B cell (primary cell): ENCODE measurements at regions not wholly inside any gene's neighbourhood (a gene's known extent, or its start where the extent isn't known, plus 50 kb on each side); places are given as distances from the start of the nearest gene placed in this dataset.

Source experiments
- CTCF ChIP-seq: fragments of 200-600 bp; IDR thresholded peaks from one replicate; pipeline ENCODE4 v1.8.0; 2022; ENCODE audit warnings: antibody characterized with exemption, mild to moderate bottlenecking
- EZH2 ChIP-seq: IDR thresholded peaks from 2 replicates; pipeline ENCODE4 v1.6.1; 2012; ENCODE audit warnings: borderline replicate concordance, low read depth, mild to moderate bottlenecking, moderate library complexity, low read length; ENCODE audit not compliant: insufficient read depth, poor library complexity, severe bottlenecking

DNA sequence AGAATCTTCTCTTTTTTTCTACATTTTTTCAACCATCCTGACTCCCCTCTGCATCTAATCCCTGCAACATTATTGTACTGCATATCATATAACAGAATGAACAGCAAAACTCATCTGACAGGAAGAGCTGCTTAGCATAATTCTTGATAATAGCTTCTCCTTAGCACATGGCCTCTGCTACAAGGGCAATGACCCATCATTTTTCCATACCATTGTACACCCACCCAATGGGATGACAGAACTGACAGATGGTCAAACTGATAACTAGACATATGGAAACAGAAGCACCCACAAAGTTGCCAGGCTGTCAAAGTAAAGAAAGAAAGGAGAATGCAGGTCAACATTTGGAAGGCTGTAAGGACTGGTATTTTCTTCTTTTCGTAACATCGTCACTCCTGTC, 390.4 kb upstream of the USP15 start:
- TF ChIP-seq CTCF, result no peak
- no peak for TF ChIP-seq EZH2
